ENCODE measurements at regions not wholly inside any gene's neighbourhood (a gene's known extent, or its start where the extent isn't known, plus 50 kb on each side); places are given as distances from the start of the nearest gene placed in this dataset.

- DNase-seq, result no peak
- CTCF ChIA-PET, result no interaction called here
- H3K4me2 ChIP-seq, result no peak overlapping the region
Observed at GRCh38 chr5:73327908-73328455, 120.6 kb downstream of the FOXD1 start.

More at GRCh38 chr5:73327908-73328455, 120.6 kb downstream of the FOXD1 start:
- H3K4me1 ChIP-seq (ENCODE audit: control insufficient read depth in 1 of 2, insufficient read depth in 2 of 2, low read depth in 1 of 2, low read length in 1 of 2), result no peaks in the 10 kb centered on the region
- peak overlapping the region; percentile 9; the same call in 1 of the 2 replicates for H3K9ac ChIP-seq
- no peak overlapping the region for H2AFZ ChIP-seq (ENCODE audit: low read depth)
- H3K9me3 ChIP-seq, result peaks cover 24% of the 10 kb centered on the region; the same call in 1 of the 2 replicates
- H3K27me3 ChIP-seq (ENCODE audit: insufficient read depth), result no peaks in the 10 kb centered on the region
- H4K20me1 ChIP-seq (ENCODE audit: insufficient read depth), result no peaks in the 10 kb centered on the region
- H3K36me3 ChIP-seq (replicated peaks in 1 of 2; ENCODE audit: control insufficient read depth in 1 of 2, insufficient read depth in 2 of 2, low read length in 1 of 2), result no peaks in the 10 kb centered on the region
- no peak overlapping the region for H3K4me3 ChIP-seq (ENCODE audit: low read depth in 2 of 2, low read length in 1 of 2)
- no peaks in the 10 kb centered on the region for H3K79me2 ChIP-seq (ENCODE audit: insufficient read depth)
- POLR2A ChIA-PET, result no interaction called here
- H3K27ac ChIP-seq (ENCODE audit: low read depth in 2 of 2, low read length in 1 of 2), result peak overlapping the region in 1 of 2 experiments; percentile 57; a peak in 2 of 4 replicates
- H3K9me2 ChIP-seq, result no peaks in the 10 kb centered on the region
- peaks cover 28% of the 10 kb centered on the region for H3F3A ChIP-seq (replicated peaks; ENCODE audit: insufficient read depth)
- 45% methylated on average over 2 of the region's 2 CpGs for WGBS (ENCODE audit: low lambda C conversion rate)
- TF ChIP-seq TCF12 (IDR thresholded peaks at IDR 0.05), result no peak; the same call in 1 of the 2 replicates
- TF ChIP-seq REST (IDR thresholded peaks at IDR 0.05; ENCODE audit: low read depth, low read length), result no peak
- no peak for TF ChIP-seq POLR2AphosphoS5 (IDR thresholded peaks at IDR 0.05; ENCODE audit: low read depth, low read length)
- peak; percentile 55; the same call in 1 of the 2 replicates for TF ChIP-seq FOSL2 (IDR thresholded peaks at IDR 0.05; ENCODE audit: borderline replicate concordance, low read depth)
- TF ChIP-seq JUND (IDR thresholded peaks at IDR 0.05), result peak; percentile 13; the same call in 1 of the 2 replicates
- no peak for TF ChIP-seq MXI1 (IDR thresholded peaks at IDR 0.05; ENCODE audit: low read depth, low read length)
- TF ChIP-seq PBX3 (IDR thresholded peaks at IDR 0.05), result 0 out of 2 replicates have a peak, but pooled peaks have one; percentile 14
- TF ChIP-seq GATA2 (CRISPR knock-in tag; IDR thresholded peaks at IDR 0.05), result no peak
- TF ChIP-seq CHD2 (IDR thresholded peaks at IDR 0.05; ENCODE audit: low read length, partially characterized antibody), result no peak
- TF ChIP-seq MEF2A (IDR thresholded peaks at IDR 0.05; ENCODE audit: borderline replicate concordance, low read depth), result no peak
- TF ChIP-seq RFX5 (IDR thresholded peaks at IDR 0.05; ENCODE audit: low read length), result no peak
- TF ChIP-seq USF2 (IDR thresholded peaks at IDR 0.05; ENCODE audit: borderline replicate concordance, low read depth, low read length), result no peak
- TF ChIP-seq NRF1 (IDR thresholded peaks at IDR 0.05; ENCODE audit: low read depth, low read length), result no peak
- TF ChIP-seq EP300 (IDR thresholded peaks at IDR 0.05; ENCODE audit: borderline replicate concordance in 1 of 2, low read depth in 1 of 2, low read length in 1 of 2), result no peak
- TF ChIP-seq ZBTB33 (IDR thresholded peaks at IDR 0.05; ENCODE audit: borderline replicate concordance, low read depth), result no peak
- no peak for TF ChIP-seq ELF1 (IDR thresholded peaks at IDR 0.05)
- no peak for TF ChIP-seq YY1 (IDR thresholded peaks at IDR 0.05; ENCODE audit: low read depth)
- TF ChIP-seq FOXJ3 (CRISPR knock-in tag; IDR thresholded peaks at IDR 0.05), result no peak
